ENCODE measurements at regions not wholly inside any gene's neighbourhood (a gene's known extent, or its start where the extent isn't known, plus 50 kb on each side); places are given as distances from the start of the nearest gene placed in this dataset.

- no peak for TF ChIP-seq ZNF510 (tag by site-specific recombination; IDR thresholded peaks at IDR 0.05; ENCODE audit: insufficient replicate concordance)
- no peak for TF ChIP-seq CTCF (tag by site-specific recombination; IDR thresholded peaks at IDR 0.05)
- TF ChIP-seq ZNF549 (tag by site-specific recombination; IDR thresholded peaks at IDR 0.05) = no peak
- TF ChIP-seq ZEB2 (tag by site-specific recombination; IDR thresholded peaks at IDR 0.05) = no peak
- no peak for TF ChIP-seq ZNF548 (tag by site-specific recombination; IDR thresholded peaks at IDR 0.05)
- no peak for TF ChIP-seq ZNF274 (IDR thresholded peaks at IDR 0.05; ENCODE audit: low read length)
- no peak for TF ChIP-seq ZNF274 (tag by site-specific recombination; IDR thresholded peaks at IDR 0.05; ENCODE audit: borderline replicate concordance)
- no peak for TF ChIP-seq ZBTB17 (tag by site-specific recombination; IDR thresholded peaks at IDR 0.05)
- no peak for TF ChIP-seq PBX3 (CRISPR knock-in tag; IDR thresholded peaks at IDR 0.05)
- TF ChIP-seq ZNF423 (tag by site-specific recombination; IDR thresholded peaks at IDR 0.05) = no peak
- no peak for TF ChIP-seq ZNF175 (tag by site-specific recombination; IDR thresholded peaks at IDR 0.05)
- TF ChIP-seq ZBTB21 (tag by site-specific recombination; IDR thresholded peaks at IDR 0.05) = no peak
- TF ChIP-seq, protein P1, sequence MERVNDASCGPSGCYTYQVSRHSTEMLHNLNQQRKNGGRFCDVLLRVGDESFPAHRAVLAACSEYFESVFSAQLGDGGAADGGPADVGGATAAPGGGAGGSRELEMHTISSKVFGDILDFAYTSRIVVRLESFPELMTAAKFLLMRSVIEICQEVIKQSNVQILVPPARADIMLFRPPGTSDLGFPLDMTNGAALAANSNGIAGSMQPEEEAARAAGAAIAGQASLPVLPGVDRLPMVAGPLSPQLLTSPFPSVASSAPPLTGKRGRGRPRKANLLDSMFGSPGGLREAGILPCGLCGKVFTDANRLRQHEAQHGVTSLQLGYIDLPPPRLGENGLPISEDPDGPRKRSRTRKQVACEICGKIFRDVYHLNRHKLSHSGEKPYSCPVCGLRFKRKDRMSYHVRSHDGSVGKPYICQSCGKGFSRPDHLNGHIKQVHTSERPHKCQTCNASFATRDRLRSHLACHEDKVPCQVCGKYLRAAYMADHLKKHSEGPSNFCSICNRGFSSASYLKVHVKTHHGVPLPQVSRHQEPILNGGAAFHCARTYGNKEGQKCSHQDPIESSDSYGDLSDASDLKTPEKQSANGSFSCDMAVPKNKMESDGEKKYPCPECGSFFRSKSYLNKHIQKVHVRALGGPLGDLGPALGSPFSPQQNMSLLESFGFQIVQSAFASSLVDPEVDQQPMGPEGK (tag by site-specific recombination; IDR thresholded peaks at IDR 0.05) = no peak
- no peak for TF ChIP-seq SP3 (tag by site-specific recombination; IDR thresholded peaks at IDR 0.05)
Observed at GRCh38 chr10:4310172-4310571, 515.8 kb upstream of the AKR1E2 start.
